GM21526 (cell line): ENCODE measurements at regions not wholly inside any gene's neighbourhood (a gene's known extent, or its start where the extent isn't known, plus 50 kb on each side); places are given as distances from the start of the nearest gene placed in this dataset.

Source experiments
- ATAC-seq: cut with Tn5 transposase; IDR thresholded peaks from one replicate; pipeline ENCODE4 v1.9.1; 2021; ENCODE audit warnings: moderate library complexity; ENCODE audit not compliant: unreplicated experiment, low FRiP score

- no peak for ATAC-seq
Observed at GRCh38 chr9:86665416-86665815, 281.9 kb downstream of the GAS1 start.

DNA sequence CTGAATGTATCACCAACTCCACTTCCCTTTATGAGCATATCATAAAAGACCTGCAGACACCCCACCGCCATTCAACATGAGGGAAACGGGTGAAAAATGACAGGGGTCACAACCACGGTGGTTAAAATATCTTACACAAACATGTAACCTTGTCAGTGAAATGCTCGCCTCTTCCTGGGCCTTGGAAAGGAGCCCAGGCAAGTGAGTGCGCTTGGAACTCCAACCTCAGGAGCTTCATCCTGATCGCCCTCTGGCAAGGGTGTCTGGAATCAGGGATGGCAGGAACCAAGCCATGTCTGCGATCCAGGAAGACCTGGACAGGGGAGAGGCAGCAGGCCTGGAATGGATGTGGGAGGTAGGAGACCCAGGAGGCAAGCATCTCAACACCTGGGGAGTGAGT, 282.7 kb downstream of the GAS1 start:
- no peak for ATAC-seq

GRCh38 chr9:86663905-86664304, 283.4 kb downstream of the GAS1 start:
- no peak for ATAC-seq

DNA sequence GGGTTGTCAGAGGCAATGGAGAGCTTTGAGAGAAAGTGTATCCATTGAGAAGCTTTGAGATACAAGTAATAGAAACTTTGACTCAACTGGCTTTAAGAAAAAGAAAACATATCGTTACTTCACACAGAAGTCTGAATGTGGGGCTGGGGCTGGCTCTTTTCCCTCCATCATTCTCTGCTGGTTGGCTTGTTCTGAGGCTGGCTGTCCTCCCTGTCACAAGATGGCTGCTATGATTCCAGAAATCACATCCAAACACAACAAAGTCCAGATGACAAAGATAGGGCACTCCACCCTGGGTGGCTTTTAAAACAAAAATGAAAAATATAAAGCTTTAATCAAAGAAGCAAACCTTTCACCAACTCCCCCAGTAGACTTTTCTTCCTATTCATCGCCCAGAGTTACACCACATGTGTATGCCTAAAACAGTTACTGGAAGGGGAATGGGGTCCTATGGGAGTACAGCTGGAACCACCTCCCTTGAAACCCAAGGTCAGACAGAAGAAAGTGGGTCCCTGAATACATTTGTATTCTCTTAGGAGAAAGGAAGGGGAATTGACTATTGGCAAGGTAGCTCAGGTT, 284.3 kb downstream of the GAS1 start:
- no peak for ATAC-seq

GRCh38 chr9:86660146-86660943, 287.0 kb downstream of the GAS1 start:
- ATAC-seq = no peak

DNA sequence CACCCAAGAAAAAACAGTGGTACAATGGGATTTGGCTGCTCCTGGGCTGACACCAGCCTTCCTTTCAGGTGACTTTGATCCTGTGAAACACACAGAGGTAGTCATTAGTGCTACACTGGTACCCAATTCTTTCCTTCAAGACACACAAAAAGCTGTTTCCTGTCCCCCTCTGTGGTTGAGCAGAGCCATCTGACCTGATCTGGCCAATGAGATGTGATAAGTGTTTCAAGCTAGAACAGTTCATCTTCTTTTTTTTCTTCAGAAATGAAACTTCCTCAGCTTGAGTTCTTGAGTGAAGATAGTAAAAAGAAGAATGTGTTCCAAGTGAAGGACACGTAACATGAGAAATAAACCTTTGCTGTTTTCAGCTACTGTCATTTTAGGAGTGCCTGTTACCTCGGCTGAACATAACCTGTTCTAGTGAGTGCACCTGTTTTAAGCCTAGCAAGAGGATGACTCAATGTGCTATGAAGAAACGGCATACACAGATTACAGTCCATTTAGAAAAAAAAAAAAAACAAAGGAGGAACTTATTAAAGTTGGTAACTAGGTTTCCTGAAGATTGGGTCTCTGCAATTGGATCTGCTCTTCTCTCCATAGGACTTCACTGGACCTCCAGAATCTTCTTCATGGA, 287.8 kb downstream of the GAS1 start:
- no peak for ATAC-seq

- ATAC-seq = no peak
Observed at GRCh38 chr9:86655147-86655546, 292.2 kb downstream of the GAS1 start.

DNA sequence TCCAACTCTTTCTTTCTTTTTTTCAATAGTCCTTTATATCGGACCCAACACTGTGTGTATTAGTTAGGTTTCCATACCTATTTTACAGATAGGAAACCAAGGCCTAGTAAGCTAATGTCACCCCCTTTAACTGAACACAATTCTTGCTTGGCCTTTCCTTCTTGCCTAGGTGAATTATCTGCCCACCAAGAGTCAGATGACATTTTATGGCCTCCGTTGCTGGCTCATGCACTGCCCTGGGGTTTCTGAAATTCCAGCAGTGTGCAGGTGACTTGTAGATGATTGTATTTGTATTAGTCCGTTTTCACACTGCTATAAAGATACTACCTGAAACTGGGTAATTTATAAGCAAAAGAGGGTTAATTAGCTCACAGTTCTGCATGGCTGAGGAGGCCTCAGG, 293.8 kb downstream of the GAS1 start:
- no peak for ATAC-seq

DNA sequence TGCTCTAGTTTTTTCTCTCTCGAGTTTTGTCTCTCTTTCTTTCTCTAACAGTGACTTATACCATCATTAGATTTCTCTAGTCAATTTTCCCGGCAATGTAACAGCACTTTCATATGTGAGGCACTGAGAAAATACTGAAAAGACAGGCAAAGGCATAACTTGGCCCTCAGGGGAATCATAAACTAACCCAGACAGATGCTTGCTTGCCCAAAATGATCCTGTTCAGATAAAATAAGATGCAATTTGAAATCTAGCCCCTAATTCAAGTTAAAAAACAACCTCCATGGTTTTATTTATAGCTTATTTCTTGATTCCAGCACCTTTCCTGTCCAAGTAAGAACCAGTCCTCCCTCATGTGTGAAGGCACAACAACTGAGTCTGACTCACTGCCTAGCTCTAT, 294.6 kb downstream of the GAS1 start:
- ATAC-seq = no peak

DNA sequence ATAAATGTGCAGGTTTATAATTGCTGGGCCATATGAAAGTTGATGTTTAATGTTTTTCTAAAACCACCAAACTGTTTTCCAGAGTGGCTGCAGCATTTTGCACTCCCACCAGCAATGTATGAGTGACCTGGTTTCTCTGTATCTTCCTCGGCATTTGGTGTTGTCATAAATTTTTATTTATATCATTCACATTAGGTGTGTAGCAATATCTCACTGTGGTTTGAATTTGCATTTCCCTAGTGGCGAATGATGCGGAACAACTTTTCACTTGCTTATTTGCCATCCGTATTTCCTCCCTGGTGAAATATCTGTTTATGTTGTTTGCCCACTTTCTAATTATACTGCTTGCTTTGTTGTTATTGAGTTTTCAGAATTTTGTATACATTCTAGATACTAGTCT, 295.7 kb upstream of the TUT7 start:
- ATAC-seq = no peak

DNA sequence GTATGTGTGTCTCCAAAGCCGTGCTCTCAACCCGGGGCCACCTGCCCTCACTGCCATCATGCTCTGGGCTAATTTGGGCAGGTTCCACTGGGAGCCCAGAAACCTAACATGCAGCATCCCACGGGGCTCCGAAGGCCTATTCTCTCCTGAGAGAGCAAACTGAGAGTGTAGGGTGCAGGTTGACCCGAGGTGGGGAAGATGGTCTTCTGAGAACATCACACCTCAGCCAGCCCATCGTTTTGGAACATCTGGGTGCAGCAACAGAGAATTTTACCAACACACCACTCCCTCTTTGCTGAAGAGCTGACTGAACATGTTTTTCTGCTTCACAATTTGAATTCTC, 294.6 kb upstream of the TUT7 start:
- ATAC-seq = no peak

- ATAC-seq = no peak
Observed at GRCh38 chr9:86648156-86648827, 294.1 kb upstream of the TUT7 start.

DNA sequence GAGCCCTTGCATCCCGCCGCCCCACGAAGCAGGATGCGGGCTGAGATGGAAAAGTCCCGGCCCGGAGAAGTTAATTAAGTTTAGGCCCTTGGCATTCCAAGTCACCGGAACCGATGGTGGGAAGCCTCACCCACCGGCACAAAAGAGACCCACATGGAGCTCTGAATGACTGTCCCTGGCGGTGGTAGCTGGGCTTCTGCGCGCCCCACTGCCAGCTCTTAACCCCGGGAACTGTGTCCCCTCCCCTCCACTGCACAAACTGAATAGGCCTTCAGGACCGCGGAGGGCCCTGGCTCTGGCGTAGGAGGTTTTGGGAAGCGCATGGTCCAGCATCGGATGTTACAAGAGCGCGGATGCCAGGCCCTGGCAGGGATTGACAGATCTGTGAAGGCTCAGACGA, 291.1 kb upstream of the TUT7 start:
- ATAC-seq = no peak

- ATAC-seq = no peak
Observed at GRCh38 chr9:86644675-86645034, 290.4 kb upstream of the TUT7 start.

DNA sequence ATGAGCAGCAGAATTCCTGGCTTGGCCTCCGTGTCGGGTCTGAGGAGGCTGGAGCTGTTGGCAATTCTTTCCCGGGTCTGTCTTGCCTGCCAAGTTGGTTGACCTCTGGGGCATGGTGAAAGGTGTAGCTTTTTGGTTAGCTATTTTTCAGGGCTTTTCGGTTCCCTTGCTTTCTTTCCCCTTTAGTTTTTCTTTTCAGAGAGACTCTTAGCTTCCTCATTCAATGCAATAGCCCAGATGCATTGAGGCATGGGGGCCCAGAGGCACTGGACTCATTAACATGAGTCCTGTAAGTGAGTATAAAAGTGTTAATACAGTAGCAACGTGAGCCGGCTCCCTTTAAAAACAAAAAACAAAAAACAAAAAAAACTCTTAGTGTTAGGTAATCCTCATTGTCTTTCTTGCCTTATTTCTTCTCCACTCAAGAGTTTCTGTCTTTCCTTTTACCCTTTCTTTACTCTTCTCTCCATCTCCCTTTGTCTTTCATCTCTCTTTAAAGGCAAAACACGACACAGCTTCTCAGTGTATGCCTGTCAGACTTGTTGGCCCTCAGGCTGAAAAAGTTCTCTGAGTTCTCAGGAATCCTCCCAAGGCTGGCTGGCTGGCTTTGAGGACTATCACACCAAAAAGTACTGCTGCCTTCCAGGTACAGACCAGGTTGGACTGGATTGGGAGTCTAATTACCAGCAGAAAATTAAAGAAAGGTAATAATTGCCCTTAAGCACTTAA, 289.9 kb upstream of the TUT7 start:
- ATAC-seq = no peak

GRCh38 chr9:86642721-86643120, 288.5 kb upstream of the TUT7 start:
- ATAC-seq = no peak

GRCh38 chr9:86641970-86642369, 287.8 kb upstream of the TUT7 start:
- ATAC-seq = no peak

DNA sequence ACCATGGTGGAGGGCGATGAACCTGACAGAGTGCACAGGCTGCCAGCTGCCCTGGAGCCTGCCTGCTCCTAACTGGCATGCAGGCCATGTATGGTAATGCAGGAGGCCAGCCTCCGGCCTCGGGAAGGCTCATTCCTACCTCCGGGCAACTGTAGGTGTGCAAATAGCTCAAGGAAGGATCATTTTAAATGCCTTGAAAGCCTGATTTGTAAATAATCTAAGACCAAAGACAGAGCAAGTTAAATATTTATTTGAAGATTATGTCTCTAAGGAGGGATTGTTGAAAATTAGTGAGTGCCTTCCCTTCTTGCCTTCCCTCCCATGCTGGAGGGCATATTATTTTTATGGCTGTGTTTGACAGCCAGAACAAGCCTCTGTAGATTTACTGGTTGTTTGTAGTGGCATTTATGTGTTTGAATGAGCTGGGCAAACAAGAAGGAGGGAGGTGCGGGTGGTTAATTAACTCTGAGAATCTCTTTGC, 285.7 kb upstream of the TUT7 start:
- no peak for ATAC-seq

- ATAC-seq = no peak
Observed at GRCh38 chr9:86639287-86639686, 285.1 kb upstream of the TUT7 start.

DNA sequence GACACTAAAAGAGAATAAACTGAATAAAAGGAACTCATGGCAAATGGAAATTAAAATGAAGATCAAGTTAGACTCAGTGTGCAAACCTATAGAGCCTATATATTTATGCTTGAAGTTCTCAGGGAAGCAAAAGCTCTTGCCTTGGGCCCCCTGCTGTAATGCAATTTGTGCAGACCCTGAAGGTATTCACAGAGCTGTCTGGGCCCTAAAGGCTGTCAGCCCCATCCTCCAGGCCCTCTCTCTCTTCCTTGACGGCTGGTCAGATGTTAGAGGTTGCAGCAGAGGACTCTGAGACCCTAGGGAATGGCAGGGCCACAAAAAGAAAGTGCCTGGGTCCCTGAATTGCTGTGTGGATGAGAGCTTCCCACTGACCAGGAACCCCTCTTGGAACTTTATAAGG, 283.9 kb upstream of the TUT7 start:
- ATAC-seq = no peak

GRCh38 chr9:86637515-86637914, 283.3 kb upstream of the TUT7 start:
- no peak for ATAC-seq
